ENCODE measurements at regions not wholly inside any gene's neighbourhood (a gene's known extent, or its start where the extent isn't known, plus 50 kb on each side); places are given as distances from the start of the nearest gene placed in this dataset.

GRCh38 chr9:1598270-1598669, 416.9 kb upstream of the SMARCA2 start:
- CTCF ChIA-PET: no interaction called here
- Histone ChIP-seq H3K36me3 (replicated peaks in 1 of 2; ENCODE audit: control insufficient read depth in 1 of 2, insufficient read depth in 2 of 2, low read length in 1 of 2) (no peaks in the 10 kb centered on the region), H3K27me3 (ENCODE audit: insufficient read depth) (no peaks in the 10 kb centered on the region), H3K79me2 (ENCODE audit: insufficient read depth) (no peaks in the 10 kb centered on the region), H3K4me1 (ENCODE audit: control insufficient read depth in 1 of 2, insufficient read depth in 2 of 2, low read depth in 1 of 2, low read length in 1 of 2) (no peaks in the 10 kb centered on the region), H3K4me3 (ENCODE audit: low read depth in 2 of 2, low read length in 1 of 2) (no peak overlapping the region), H3K9me2 (no peaks in the 10 kb centered on the region), H4K20me1 (ENCODE audit: insufficient read depth) (no peaks in the 10 kb centered on the region), H2AFZ (ENCODE audit: low read depth) (no peak overlapping the region), H3K4me2 (no peak overlapping the region), H3K27ac (ENCODE audit: low read depth in 2 of 2, low read length in 1 of 2) (no peak overlapping the region), H3F3A (replicated peaks; ENCODE audit: insufficient read depth) (no peaks in the 10 kb centered on the region), H3K9ac (no peak overlapping the region), H3K9me3 (no peaks in the 10 kb centered on the region)
- no peak for DNase-seq
- 15% methylated on average over 2 of the region's 2 CpGs for WGBS (ENCODE audit: low lambda C conversion rate)
- POLR2A ChIA-PET: no interaction called here
- TF ChIP-seq MAX (IDR thresholded peaks at IDR 0.05; ENCODE audit: low read depth): no peak
- no peak for TF ChIP-seq IRF3 (IDR thresholded peaks at IDR 0.05; ENCODE audit: low read depth, low read length)
- no peak for TF ChIP-seq PBX3 (IDR thresholded peaks at IDR 0.05)
- no peak for TF ChIP-seq TCF12 (IDR thresholded peaks at IDR 0.05)
- no peak for TF ChIP-seq NRF1 (IDR thresholded peaks at IDR 0.05; ENCODE audit: low read depth, low read length)
- no peak for TF ChIP-seq GATA2 (CRISPR knock-in tag; IDR thresholded peaks at IDR 0.05)
- no peak for TF ChIP-seq MXI1 (IDR thresholded peaks at IDR 0.05; ENCODE audit: low read depth, low read length)
- no peak for TF ChIP-seq EP300 (IDR thresholded peaks at IDR 0.05; ENCODE audit: borderline replicate concordance in 1 of 2, low read depth in 1 of 2, low read length in 1 of 2)
- no peak for TF ChIP-seq POLR2AphosphoS5 (IDR thresholded peaks at IDR 0.05; ENCODE audit: low read depth, low read length)
- no peak for TF ChIP-seq TEAD4 (IDR thresholded peaks at IDR 0.05; ENCODE audit: borderline replicate concordance, insufficient read depth)
- TF ChIP-seq GABPA (IDR thresholded peaks at IDR 0.05; ENCODE audit: low read depth): no peak
- TF ChIP-seq YY1 (IDR thresholded peaks at IDR 0.05; ENCODE audit: low read depth): no peak
- no peak for TF ChIP-seq FOSL2 (IDR thresholded peaks at IDR 0.05; ENCODE audit: borderline replicate concordance, low read depth)
- TF ChIP-seq RXRA (IDR thresholded peaks at IDR 0.05; ENCODE audit: borderline replicate concordance, low read depth): no peak
- no peak for TF ChIP-seq RAD21 (IDR thresholded peaks at IDR 0.05; ENCODE audit: low read length)
- TF ChIP-seq CTCF (IDR thresholded peaks at IDR 0.05): no peak
- no peak for TF ChIP-seq USF2 (IDR thresholded peaks at IDR 0.05; ENCODE audit: borderline replicate concordance, low read depth, low read length)
